ENCODE measurements at regions not wholly inside any gene's neighbourhood (a gene's known extent, or its start where the extent isn't known, plus 50 kb on each side); places are given as distances from the start of the nearest gene placed in this dataset.

DNA sequence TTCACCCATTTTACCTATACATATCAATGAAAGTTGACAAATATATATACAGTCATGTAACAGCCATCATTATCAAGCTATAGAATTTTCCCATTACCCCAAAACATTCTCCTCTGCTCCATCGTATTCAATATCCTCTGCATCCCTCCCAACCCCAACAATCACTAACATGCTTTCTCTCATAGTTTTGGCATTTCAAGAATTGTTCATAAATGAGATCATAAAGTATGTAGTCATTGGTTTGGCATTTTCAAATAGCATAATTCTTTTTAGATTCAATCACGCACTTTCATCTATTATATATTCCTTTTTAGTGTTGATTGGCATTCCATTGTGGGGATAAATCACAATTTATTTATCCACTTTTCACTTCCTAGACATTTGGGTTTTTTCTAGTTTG is 866.0 kb upstream of the TMEM132C start:
- DNase-seq: no peak
- Histone ChIP-seq H3K36me3 (replicated peaks in 1 of 2) (no peaks in the 10 kb centered on the region), H3K9me3 (replicated peaks in 1 of 3) (no peaks in the 10 kb centered on the region), H3K4me3 (no peak overlapping the region), H3K27me3 (no peaks in the 10 kb centered on the region), H3K27ac (no peak overlapping the region), H3K4me1 (replicated peaks in 1 of 2) (no peaks in the 10 kb centered on the region)
- 68 to 79% (median 74%) methylated on average over 2 of the region's 2 CpGs for WGBS, 4 donors
- intact Hi-C loops (cut with DNase I): no loop called here
- TF ChIP-seq, protein P1, sequence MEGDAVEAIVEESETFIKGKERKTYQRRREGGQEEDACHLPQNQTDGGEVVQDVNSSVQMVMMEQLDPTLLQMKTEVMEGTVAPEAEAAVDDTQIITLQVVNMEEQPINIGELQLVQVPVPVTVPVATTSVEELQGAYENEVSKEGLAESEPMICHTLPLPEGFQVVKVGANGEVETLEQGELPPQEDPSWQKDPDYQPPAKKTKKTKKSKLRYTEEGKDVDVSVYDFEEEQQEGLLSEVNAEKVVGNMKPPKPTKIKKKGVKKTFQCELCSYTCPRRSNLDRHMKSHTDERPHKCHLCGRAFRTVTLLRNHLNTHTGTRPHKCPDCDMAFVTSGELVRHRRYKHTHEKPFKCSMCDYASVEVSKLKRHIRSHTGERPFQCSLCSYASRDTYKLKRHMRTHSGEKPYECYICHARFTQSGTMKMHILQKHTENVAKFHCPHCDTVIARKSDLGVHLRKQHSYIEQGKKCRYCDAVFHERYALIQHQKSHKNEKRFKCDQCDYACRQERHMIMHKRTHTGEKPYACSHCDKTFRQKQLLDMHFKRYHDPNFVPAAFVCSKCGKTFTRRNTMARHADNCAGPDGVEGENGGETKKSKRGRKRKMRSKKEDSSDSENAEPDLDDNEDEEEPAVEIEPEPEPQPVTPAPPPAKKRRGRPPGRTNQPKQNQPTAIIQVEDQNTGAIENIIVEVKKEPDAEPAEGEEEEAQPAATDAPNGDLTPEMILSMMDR (IDR thresholded peaks at IDR 0.05): no peak
- no peak for TF ChIP-seq POLR2A (IDR thresholded peaks at IDR 0.05)

DNA sequence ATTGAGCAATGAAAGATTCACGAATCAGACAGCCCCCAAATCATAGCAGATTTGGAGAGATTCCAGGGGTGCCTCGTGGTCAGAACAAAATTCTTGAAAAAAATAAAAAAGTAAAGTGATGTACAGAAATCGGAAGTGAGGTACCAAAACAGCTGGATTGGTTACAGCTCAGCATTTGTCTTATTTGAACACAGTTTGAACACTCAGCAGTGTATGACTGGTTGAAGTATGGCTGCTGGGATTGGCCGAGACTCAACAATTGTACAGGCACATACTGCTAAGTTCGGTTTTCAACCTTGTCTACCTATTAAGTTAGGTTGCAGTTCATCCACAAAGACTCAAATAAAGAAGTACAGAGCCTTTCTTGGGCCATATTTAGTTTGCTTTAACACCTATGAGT is 865.4 kb upstream of the TMEM132C start:
- Histone ChIP-seq H3K4me3 (no peak overlapping the region), H3K27me3 (no peaks in the 10 kb centered on the region), H3K27ac (no peak overlapping the region), H3K9me3 (replicated peaks in 1 of 3) (no peaks in the 10 kb centered on the region), H3K4me1 (replicated peaks in 1 of 2) (no peaks in the 10 kb centered on the region), H3K36me3 (replicated peaks in 1 of 2) (no peaks in the 10 kb centered on the region)
- TF ChIP-seq POLR2A (IDR thresholded peaks at IDR 0.05): no peak
- TF ChIP-seq, protein P1 (IDR thresholded peaks at IDR 0.05): no peak
- 63 to 73% (median 70%) methylated on average over 5 of the region's 5 CpGs for WGBS, 4 donors
- DNase-seq: no peak
- intact Hi-C loops (cut with DNase I): no loop called here

DNA sequence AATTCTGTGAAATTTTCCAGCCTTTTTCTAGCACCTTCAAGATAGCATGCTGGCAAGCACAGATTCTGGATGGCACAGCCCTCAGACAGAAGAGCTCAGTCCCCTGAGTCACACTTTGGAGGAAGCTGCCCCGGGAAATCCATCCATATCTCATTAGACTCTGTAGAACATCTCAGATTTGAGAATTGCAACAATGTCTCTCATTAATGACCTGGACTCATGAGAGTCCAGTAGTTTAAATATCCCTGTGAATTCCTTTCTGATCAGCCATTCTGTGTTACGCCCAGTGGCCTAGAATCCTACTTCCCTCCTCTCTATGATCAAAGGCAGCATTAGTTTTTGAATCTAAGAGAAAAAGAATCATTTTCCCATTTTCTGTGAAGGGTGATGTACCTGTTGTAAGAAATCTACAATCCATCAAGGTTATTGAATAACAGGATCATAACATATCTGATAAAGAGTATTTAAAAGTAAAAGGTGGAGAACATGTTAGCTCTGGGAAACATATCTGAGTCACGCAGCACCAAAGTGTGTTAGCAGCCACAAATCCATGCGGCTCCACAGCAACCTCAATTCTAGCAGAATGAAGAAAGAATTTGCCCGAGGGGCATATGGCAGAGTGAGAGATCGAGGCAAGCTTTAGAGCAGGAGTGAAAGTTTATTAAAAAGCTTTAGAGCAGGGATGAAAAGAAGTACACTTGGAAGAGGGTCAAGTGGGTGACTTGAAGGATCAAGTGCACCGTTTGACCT is 855.6 kb upstream of the TMEM132C start:
- H3K27ac ChIP-seq: no peak overlapping the region
- H3K9me3 ChIP-seq (replicated peaks in 1 of 3): no peaks in the 10 kb centered on the region
- H3K27me3 ChIP-seq: no peaks in the 10 kb centered on the region
- no peak overlapping the region for H3K4me3 ChIP-seq
- intact Hi-C loops (cut with DNase I): no loop called here
- no peaks in the 10 kb centered on the region for H3K4me1 ChIP-seq (replicated peaks in 1 of 2)
- no peaks in the 10 kb centered on the region for H3K36me3 ChIP-seq (replicated peaks in 1 of 2)
- TF ChIP-seq, protein P1 (IDR thresholded peaks at IDR 0.05): no peak
- no peak for TF ChIP-seq POLR2A (IDR thresholded peaks at IDR 0.05)
- no peak for DNase-seq
- 86 to 92% (median 89%) methylated on average over 7 of the region's 7 CpGs for WGBS, 4 donors

DNA sequence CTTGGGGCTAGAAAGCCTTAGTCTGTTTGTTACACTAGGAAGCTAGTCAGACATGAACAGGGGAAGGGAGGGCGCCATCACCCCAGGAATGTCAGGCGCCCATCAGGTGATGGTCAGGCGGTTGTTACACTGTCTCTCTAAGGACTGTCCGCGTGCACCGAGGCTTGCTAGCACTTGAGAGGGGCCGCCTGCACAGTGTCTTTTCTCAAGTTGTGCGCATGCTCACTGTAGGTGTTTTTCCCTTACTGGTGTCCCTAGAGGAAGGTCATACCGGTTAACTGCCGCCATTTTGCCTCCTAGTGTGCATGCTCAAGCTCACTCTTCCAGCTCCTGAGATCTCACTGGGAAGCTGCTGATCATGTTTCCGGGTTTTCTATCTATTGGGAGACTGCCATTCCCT is 855.0 kb upstream of the TMEM132C start:
- intact Hi-C loops (cut with DNase I): no loop called here

More for the DNA sequence above, 855.0 kb upstream of the TMEM132C start:
- no peaks in the 10 kb centered on the region for H3K4me1 ChIP-seq (replicated peaks in 1 of 2)
- H3K36me3 ChIP-seq (replicated peaks in 1 of 2): no peaks in the 10 kb centered on the region
- 94 to 96% (median 94%) methylated on average over 11 of the region's 11 CpGs for WGBS, 4 donors
- H3K27ac ChIP-seq: no peak overlapping the region
- no peak overlapping the region for H3K4me3 ChIP-seq
- DNase-seq: no peak
- TF ChIP-seq, protein P1 (IDR thresholded peaks at IDR 0.05): no peak
- no peak for TF ChIP-seq POLR2A (IDR thresholded peaks at IDR 0.05)
- no peaks in the 10 kb centered on the region for H3K27me3 ChIP-seq
- no peaks in the 10 kb centered on the region for H3K9me3 ChIP-seq (replicated peaks in 1 of 3)

All from adrenal gland (tissue), 9 donors.